ENCODE measurements at regions not wholly inside any gene's neighbourhood (a gene's known extent, or its start where the extent isn't known, plus 50 kb on each side); places are given as distances from the start of the nearest gene placed in this dataset.

DNA sequence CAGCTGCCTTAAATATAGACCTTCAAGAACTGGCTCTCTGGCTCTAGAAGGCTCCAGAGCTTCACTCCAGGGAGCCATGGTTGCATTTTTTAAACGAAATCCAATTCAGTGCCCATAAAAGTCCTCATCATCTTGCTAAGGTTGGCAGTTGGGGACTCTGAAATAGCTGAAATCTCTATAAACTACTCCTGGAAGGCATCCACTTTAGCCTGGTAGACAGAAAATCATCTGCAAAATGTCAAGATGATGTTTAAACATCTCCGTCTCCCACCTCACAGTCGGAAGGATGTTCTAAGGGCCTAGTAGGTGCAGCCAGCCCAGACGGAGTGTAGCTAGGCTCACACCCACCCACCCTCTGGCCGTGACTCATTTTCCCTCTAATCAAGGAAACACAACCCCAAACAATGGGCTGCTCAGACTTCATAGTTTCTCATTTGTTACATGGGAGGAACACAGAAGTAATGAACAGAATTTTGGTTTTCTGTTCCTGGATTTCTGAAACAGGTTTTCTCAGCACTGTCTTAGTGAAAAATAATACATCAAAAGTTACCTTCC, 235.4 kb upstream of the KAZN start:
- DNase-seq (ENCODE audit: low read depth in 1 of 2, low spot score in 1 of 2) (no peak), FAIRE-seq (no peak), ATAC-seq (no peak)
- H3K4me3 ChIP-seq = no peak overlapping the region
- CTCF ChIA-PET = no interaction called here
- H3K9me3 ChIP-seq = no peaks in the 10 kb centered on the region
- POLR2A ChIA-PET = no interaction called here
- H3K4me1 ChIP-seq = no peaks in the 10 kb centered on the region
- no peak overlapping the region for H3K4me2 ChIP-seq
- H3K27ac ChIP-seq = no peak overlapping the region
- WGBS (ENCODE audit: missing lambda C conversion rate) = 26% methylated on average over 5 of the region's 5 CpGs
- TF ChIP-seq FOSL2 (IDR thresholded peaks at IDR 0.05) (no peak), FOSL2 (CRISPR knock-in tag; IDR thresholded peaks at IDR 0.05) (no peak), EHF (CRISPR knock-in tag; IDR thresholded peaks at IDR 0.05) (no peak), FOSB (CRISPR knock-in tag; IDR thresholded peaks at IDR 0.05) (no peak), ZC3H11A (IDR thresholded peaks at IDR 0.05) (no peak), ZFP36 (IDR thresholded peaks at IDR 0.05; ENCODE audit: borderline replicate concordance, partially characterized antibody) (no peak), HOXA7 (CRISPR knock-in tag; IDR thresholded peaks at IDR 0.05) (no peak)

- ATAC-seq (no peak), FAIRE-seq (no peak), DNase-seq (ENCODE audit: low read depth in 1 of 2, low spot score in 1 of 2) (no peak)
- Histone ChIP-seq H3K4me2 (no peak overlapping the region), H3K4me3 (no peak overlapping the region), H3K4me1 (no peaks in the 10 kb centered on the region), H3K27ac (no peak overlapping the region), H3K9me3 (no peaks in the 10 kb centered on the region)
- POLR2A ChIA-PET = no interaction called here
- TF ChIP-seq JUNB (IDR thresholded peaks at IDR 0.05) (no peak), RAD21 (conservative IDR thresholded peaks at IDR 0.05 in 1 of 2, IDR thresholded peaks at IDR 0.05 in 1 of 2) (no peak), FOSB (CRISPR knock-in tag; IDR thresholded peaks at IDR 0.05) (no peak), PHF8 (IDR thresholded peaks at IDR 0.05; ENCODE audit: borderline replicate concordance, low read depth) (no peak), CHD4 (IDR thresholded peaks at IDR 0.05; ENCODE audit: borderline replicate concordance) (no peak), RARB (CRISPR knock-in tag; IDR thresholded peaks at IDR 0.05) (no peak), E2F6 (IDR thresholded peaks at IDR 0.05; ENCODE audit: borderline replicate concordance, low read depth) (no peak), EP300 (IDR thresholded peaks at IDR 0.05) (no peak), ZNF302 (CRISPR knock-in tag; IDR thresholded peaks at IDR 0.05) (no peak)
- 3% methylated on average over 9 of the region's 11 CpGs for WGBS (ENCODE audit: missing lambda C conversion rate)
- CTCF ChIA-PET = no interaction called here
Observed at GRCh38 chr1:14363707-14364413, 234.6 kb upstream of the KAZN start.

- ChIA-PET POLR2A (no interaction called here), CTCF (no interaction called here)
- Histone ChIP-seq H3K27ac (no peak overlapping the region), H3K4me2 (no peak overlapping the region), H3K9me3 (no peaks in the 10 kb centered on the region), H3K4me3 (no peak overlapping the region), H3K4me1 (no peaks in the 10 kb centered on the region)
- DNase-seq (ENCODE audit: low read depth in 1 of 2, low spot score in 1 of 2) = no peak
- ATAC-seq = no peak
- no peak for FAIRE-seq
- TF ChIP-seq CBX2 (IDR thresholded peaks at IDR 0.05; ENCODE audit: borderline replicate concordance, low read depth) = no peak
- no peak for TF ChIP-seq HDAC2 (IDR thresholded peaks at IDR 0.05)
- no peak for TF ChIP-seq KDM1A (IDR thresholded peaks at IDR 0.05; ENCODE audit: low read depth)
- TF ChIP-seq CBX8 (IDR thresholded peaks at IDR 0.05) = no peak
- TF ChIP-seq FOSL2 (IDR thresholded peaks at IDR 0.05) = no peak
- TF ChIP-seq FOSL2 (CRISPR knock-in tag; IDR thresholded peaks at IDR 0.05) = no peak
- TF ChIP-seq FOXS1 (CRISPR knock-in tag; IDR thresholded peaks at IDR 0.05) = no peak
- TF ChIP-seq PBX3 (IDR thresholded peaks at IDR 0.05) = no peak
- no peak for TF ChIP-seq JUN (IDR thresholded peaks at IDR 0.05)
- WGBS (ENCODE audit: missing lambda C conversion rate) = 12% methylated on average over 8 of the region's 13 CpGs
Observed at GRCh38 chr1:14365301-14365988, 233.0 kb upstream of the KAZN start.
